ENCODE measurements at regions not wholly inside any gene's neighbourhood (a gene's known extent, or its start where the extent isn't known, plus 50 kb on each side); places are given as distances from the start of the nearest gene placed in this dataset.
A peak's percentile ranks its signal among the peaks of the same experiment; 100 is the strongest.
"Not testable (repeated sequence)": the region's sequence is repeated elsewhere in the genome, so short reads cannot be mapped to it uniquely, and the experiment has no call there.

DNA sequence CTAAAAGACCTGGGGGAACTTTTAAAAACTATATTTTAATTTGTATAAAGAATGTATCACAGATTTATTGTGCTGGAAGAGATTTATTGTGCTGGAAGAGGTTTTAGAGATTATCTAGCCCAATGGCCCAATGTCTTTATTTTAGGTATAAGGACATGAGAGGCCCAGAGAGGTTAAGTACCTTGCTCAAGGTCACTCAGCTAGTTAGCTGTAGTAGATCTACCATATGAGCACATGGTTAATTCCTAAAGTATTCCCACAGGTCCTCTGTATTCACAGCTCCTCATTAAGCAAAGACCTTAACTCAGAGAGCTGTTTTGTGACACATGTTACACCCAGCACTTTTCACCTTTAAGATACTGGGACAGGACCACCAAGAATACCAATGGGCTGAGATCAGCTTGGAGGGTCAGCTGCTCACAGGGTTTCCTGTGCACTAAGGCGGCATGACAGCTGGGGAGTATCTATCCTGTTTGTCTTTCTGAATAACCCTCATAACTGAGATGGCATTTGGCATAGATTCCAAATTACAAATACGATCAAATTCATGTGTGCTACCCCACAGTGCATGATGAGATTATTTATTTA lies 143.1 kb upstream of the TBL1XR1 start:
- no peak for DNase-seq

DNA sequence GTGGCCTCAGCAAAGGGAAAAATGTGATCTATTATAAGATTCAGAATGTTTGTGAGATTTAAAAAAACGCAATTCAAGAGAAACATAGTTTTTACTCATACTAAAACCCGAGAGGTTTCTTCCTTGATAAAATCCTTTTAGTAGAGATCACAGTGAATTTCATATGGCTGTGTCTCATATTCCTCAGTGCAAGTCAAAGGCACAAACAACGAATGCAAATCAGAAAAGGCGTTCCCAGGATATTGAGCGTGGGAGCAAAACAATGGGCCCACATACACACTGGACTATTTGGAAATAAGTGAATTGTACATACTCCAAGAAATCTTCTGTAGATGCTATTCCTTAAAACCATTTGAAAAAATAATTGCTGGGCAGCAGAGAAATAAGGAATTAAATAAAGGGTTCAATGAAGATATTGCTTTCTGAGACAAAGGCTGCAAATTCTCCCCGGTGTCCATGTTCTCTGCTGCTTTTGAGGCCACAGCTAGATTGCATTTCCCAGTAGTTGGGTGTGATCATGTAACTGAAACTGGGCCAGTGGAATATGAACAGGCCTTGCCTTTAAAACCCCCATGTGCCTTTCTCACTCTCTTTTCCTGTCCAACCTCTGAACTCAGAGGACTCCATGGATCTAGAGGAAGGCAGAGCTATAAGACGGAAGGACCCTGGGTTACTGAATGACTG lies 144.6 kb upstream of the TBL1XR1 start:
- no peak for DNase-seq

DNA sequence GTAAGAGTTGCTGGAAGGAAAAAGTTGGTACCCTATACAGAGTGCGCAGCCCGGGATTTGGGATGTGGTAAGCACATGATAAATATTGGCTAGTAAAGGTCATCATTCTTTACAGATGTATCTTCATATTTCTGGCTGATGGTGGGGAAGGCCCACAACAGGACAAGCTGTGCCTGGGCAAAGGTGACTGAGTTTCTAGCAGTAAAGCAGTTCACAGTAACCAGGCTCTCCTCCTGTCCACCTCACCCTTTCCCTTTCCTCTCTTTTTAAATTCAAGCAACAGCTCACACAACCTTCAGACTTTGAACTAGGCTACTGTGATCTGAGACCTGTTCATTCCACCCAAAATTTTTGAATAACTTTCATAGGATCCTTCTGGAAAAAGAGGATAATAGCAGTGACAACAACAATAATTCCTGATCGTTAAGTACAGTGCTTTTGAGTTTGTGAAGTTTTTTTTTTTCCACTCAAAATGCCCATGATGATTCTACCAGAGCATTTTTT lies 145.9 kb upstream of the TBL1XR1 start:
- DNase-seq: no peak

DNA sequence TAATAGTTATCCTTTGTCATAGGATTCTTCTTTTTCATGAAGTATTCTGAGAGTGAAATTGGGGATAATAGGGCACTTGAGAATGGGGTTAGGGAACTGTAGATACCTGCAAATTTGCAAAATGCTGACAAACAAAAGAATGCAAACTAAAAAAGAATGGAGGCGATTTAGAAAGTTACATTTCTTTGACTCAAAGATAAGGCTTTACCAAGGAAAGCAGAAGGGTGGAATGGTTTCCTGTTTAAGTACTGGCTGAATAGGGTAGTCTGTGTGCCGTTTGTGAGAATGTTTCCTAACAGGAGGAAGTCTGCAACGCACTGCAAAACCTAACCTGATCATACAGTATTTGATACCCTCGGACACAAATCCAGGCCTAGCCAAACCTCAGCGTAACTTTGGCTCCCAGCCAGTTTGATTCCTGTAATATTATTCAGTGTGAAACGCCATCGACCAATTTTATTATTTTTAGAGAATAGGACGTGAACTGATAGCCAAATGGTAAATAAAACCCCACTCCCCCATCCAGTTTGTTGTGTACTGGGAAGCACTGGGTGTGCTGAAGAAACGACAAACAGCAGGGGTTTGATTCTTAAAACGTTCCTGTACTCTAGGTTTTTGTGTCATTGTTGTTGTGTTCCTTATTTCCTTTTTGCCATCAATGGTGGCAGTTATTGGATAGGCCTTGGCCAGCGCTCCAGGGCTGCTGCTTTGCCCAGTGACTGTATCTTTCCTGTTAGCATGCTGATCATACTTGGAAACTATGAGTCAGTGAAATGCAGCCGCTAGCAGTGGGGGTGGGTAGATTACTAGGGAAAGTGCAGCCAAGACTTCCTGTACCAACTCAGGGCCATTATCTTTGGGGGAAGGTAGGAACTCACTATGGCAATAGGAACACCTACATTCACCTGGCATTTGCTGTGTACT lies 148.0 kb upstream of the TBL1XR1 start:
- DNase-seq: no peak

DNA sequence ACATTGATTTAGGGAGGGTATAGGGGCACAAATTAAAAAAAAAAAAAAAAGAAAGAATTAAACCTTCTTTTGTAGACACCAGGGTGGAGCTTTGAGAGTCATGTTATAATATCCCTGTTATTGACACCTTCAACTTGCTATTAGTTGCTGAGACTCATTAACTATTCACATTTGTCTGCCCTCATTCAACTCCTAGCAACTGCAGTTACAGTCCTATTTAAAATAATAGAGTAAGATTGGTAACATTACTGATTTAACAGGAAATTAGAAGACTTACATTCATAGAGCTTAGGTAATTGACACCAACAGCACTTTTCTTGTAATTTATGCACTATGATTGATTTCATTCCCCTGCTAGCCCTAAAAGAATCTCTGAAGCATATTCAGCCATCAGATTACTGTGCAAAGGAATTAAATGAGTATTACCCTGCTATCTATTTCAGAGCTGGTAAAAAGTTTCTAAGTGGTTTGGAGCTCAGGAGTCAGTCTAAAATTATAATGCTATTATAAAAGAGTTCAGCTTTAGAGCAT lies 148.8 kb upstream of the TBL1XR1 start:
- DNase-seq: no peak

DNA sequence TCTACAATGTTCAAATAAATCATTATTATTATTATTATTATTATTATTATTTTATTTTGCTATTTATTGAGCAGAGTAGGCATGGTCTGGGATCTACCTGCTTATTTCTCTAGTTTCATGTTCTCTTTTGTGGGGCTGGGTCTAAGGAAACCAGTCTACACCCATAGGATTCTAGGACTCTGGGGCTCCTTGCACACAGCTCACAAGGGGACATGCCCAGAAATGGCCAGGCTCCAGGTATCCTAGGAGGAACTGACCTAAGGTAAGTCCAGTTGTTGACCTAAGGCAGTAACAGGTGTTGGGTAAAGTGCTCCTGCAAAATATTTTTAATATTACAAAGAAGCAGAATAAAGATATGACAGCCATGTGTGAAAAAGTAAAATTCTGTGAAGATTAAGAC lies 149.6 kb upstream of the TBL1XR1 start:
- no peak for DNase-seq

DNA sequence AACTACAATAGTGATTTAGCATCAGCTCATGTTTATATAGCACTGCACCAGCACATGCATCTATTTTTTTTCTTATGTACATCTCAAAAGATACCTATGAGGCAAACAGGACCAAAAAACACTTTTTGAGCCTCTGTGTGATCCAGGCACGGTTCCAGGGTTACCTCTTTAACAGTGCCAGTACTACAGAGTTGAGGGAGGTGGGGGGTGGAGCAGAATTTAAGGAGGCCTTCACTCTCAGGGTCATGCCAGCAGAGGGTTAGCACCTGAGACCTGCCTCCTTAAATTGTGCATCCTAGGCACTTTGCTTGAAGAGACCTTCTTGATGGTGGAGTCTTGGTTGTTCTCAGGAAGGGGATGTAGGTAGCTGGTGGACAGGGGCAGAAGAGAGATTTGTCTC lies 150.3 kb upstream of the TBL1XR1 start:
- no peak for DNase-seq

DNA sequence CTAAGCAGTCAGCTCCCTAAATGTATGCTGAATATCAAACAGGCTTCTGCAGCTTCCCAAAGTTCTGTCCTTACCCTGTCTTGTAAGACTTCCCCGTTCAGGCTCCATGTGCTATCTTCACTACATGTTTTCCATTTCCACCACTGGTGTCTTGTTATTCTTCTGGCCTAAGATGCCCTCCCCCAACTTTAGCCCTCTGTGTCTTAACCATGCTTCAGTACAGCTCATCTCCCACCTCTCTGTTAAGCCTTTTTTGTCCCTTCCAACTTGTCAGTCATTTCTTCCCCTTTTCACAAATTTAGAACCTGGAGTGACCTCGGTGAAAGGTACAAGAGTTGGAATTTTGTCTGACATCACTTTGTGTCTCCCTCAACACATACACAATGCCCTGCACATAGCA lies 151.7 kb upstream of the TBL1XR1 start:
- DNase-seq: no peak

DNA sequence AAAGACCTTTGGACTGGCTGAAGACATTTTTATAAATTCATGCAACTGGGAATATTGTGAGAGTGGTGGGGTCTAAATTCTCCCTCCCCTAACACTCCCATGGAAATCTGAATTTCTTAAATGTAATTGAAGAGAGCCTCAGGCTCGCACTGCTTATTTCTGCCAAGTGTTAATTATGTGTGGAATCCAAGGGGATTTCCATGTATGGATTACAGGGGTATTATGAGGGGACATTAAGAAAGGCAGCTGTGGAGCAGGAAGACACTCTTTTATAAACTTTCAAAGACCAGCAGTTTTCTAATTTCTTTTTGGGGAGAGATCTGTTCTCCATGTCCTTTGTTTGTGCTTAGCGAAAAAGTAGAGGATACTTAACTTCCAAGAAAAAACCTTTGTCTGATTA lies 152.1 kb upstream of the TBL1XR1 start:
- DNase-seq: no peak

DNA sequence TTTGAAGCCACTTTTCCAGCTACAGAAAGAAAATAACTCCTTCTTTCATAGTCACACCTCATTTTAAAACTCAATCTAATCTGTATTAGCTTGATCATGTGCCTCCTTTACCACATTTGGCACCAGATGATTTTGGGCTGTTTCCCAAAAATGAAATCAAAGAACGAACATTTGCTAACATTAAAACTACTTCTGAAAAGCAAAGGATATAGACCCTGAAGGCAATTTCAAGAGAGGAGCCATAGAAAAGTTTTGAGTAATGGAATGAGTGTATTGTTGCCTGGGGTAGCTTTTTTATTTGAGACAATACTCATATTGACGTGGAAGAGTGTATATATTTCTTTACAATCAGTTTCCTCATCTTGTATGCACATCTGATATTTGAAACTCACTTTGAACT lies 152.8 kb upstream of the TBL1XR1 start:
- DNase-seq: no peak

DNA sequence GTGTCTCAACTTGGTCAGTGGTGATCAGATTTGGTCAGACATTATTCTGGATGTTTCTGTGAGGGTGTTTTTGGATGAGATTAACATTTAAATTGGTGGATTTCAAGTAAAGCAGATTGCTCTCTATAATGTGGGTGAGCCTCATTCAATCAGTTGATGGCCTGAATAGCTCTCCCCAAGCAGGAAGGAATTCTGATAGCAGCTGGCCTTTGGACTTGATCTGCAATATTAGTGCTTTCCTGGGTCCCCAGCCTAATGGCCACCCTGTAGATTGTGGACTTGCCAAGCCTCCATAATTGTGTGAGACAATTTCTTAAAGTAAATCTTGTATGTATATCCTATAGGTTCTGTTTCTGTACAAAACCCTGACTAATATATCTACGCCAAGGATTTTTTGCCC lies 153.9 kb upstream of the TBL1XR1 start:
- DNase-seq: no peak

DNA sequence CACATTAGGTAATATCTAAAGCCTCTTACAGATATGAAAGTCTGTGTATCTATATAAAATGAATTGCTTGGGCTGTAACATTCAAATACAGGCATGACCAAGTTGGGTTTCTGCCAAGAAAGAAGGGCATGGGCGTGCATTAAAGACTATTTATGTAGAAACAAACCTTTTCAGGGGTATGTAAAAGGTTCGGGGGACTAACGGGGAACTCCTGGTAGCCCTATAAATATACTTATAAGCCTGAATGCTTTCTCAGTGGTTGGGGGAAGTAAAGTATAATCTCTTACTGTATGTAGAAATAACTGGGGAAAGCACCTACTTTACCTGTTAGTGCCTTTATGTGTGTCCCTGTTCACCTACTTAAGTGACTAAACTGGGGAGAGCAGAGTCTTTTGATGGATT lies 154.5 kb upstream of the TBL1XR1 start:
- DNase-seq: no peak

DNA sequence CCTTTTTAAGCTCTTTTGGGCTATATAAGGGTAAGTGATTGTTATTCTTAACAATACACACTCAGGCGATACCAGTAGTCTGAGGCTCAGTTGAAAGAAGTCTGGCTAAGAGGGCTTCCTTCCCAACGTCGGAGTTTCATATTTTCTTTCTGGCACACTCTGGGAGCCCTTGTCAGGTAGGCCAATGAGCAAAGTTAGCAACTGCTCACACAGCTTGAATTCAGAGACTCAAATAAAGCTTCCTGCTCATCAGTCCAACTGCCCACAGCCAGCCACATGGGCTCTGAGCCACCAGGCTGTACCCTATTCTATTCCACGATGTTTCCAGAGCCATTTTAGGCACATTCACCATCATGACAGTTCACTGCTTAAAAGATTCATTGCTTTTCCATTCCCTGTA lies 155.1 kb upstream of the TBL1XR1 start:
- no peak for DNase-seq

DNA sequence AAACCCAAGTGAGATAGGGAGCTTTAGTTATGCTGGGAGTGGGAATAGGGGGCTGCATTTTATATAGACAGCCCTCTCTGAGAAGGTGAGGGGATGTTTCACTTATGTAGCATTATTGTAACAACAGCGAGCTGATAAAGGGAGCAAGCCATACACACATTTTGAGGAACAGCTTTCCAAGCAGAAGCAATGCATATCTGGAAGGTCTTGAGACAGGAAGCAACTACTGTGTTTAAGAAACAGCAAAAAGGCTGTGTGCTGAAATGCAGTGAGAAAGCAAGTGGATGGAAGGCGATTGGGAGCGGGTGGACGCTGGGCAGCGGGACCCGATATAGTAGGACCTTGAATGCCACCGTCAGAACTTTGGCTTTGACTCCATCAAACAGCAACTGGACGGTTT lies 155.9 kb upstream of the TBL1XR1 start:
- DNase-seq: no peak

DNA sequence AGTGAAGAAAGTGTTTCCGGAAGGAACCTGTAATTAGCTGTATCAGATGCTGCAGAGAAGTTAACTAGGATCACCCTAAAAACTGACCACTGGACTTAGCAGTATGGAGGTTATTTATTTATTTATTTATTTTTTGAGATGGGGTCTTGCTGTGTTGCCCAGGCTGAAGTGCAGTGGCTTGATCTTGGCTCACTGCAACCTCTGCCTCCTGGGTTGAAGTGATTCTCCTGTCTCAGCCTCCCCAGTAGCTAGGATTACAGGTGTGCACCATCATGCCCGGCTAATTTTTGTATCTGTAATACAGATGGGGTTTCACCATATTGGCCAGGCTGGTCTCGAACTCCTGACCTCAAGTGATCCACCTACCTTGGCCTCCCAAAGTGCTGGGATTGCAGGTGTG lies 156.6 kb upstream of the TBL1XR1 start:
- DNase-seq: not testable (repeated sequence)

DNA sequence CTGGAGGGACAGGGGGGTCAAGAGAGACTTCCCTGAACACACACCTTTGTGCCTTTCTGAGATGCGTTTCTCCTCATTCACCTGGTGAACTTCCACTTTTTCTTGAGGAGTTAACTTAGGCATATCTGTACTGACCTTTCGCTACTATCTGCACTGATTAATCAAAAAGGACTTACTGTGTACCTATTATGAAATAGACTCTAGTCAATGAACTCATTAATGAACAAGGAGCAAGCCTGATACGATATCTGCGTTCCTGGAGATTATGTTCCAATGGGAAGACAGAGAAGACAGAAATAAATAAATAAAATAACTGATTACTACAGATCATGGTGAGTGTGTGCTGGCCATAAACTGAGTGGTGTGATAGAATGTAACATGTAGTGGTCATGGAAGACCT lies 157.2 kb upstream of the TBL1XR1 start:
- no peak for DNase-seq

DNA sequence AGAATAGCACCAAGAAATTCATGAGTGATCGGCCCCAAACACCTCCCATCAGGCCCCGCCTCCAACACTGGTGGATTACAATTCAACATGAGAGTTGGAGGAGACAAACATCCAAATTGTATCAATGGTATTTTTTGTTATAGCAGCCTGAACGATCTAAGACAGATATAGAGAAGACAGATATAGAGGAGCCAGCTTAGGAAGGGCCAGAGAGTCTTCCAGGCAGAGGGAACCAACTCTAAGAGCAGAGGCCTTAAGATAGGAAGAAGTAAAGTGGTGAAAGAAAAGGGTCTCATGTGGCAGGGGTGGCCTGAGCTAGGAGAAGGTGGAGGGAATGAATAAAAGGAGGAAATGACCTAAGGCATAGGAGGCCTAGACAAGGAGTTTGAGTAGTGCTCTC lies 158.8 kb upstream of the TBL1XR1 start:
- no peak for DNase-seq

DNA sequence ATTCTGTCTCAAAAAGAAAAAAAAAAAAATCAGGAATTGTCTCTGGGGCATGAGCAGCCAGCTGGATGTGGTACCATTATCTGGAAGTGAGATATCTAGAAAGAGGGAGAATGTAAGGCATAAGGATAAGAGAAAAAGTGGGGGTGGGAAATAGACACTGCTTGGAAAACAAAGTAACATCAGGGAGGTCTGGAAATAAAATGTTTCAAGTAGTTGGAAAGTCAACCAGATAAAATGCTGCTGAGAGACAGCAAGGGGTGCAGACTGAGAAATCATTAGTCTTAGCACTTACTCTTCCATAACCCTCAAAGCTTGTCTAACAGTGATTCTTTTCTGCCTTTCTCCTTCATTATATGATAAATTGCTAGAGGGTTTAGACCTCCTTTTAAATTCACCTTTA lies 159.7 kb upstream of the TBL1XR1 start:
- no peak for DNase-seq

DNA sequence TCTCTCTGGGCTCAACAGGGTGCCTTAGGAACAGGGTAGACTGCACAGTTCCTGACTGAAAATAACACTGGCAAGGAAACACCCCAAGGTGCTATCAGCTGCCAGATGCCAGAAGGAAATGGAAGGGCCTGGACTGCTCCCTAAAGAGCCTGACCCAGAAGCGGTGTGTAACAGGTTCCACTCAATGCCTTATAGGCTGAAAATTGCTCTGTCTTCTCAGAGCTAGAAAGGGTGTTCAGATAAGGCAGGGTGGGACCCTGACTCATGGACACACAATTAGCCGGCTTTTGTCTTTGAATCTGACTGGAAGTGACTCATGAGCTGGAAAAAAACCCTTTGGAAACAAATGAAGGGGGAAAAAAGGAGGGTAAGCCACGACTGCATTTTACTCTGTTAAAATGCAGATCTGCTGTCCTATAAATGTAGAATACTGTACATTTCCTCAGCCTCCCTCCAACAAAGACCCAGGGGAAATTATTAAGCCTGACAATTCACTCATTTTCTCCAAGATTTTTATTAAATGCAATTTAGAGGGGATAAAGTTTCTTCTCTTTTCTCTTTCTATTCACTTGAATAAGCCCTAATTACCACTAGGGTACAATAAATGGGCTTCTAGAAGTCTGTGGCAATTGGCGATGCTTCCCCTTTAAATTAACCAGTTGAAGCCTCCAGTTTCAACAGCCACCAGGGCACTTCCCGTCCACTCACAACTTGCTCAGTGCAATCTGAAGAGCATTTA lies 160.2 kb upstream of the TBL1XR1 start:
- peak; percentile 23 for DNase-seq

DNA sequence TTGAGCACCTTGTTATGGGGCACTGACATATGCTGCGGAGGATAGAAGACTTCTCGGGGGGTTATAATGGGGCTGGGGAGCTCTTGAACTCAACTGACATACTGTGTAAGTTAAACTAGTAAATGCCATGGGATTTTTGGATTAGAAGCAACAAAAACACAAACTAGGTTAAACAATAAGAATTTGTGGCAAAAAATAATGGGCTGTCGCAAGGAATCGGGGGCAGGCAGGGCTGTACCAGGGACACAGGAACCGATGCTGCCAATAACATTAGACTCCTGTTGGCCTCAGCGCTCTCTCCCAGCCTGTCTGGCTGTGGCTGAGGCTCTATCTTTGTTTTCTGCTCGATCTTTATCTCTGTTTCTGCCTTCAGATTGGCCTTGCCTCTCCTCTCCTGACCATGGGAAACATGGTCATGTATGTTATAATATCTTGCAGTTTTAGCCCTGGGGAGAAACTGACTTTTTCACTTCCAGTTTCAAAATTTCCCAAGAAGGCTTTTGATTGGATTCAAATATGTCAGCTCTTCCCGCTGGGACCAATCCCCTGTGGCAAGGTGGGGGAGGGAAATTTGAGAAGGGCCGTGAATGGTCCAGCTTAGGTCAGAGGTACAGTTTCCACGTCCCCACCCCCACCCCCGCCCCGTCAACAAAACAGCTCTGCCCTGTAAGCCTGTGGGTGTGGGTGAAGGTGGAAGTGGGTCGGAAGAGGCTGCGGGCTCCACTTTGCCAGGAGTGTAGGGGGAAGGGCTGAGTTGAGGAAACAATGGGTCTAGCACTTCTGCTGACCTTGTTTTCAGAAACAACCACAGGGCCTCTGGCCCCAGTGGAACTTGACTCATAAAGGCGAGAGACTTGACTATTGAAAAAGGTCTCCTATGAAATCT lies 161.1 kb upstream of the TBL1XR1 start:
- DNase-seq: no peak

DNA sequence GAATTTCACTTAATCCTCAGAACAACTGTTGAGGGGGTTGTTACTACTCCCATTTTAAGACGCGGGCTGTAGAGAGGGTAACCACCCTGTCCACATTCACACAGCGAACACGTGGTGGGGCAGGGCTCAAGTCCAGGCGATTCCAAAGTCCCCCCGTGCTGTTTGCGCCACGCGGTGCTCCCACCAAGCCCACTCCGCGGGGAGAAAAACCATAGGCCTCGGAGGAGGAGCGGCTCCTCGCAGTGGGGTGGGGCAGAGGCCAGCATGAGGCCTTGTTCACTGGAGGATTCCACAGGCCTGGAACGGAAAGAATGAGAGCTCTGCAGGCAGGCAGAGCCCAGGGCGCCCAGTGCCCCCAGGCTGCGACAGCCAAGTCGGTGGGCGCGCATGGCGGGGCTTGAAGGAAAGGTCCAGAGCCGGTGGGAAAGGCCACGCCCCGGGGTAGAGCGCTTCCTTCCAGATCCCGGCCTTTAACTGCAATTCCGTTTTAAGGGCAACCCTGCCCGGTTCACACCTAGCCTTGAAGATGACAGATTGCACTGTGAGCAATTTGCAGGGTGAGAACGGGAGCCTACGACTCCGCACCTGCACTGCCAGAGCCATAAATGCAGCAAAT lies 161.8 kb upstream of the TBL1XR1 start:
- peak; percentile 30 for DNase-seq
